T-helper 1 cell treated with Interleukin-12 subunit alpha and Interleukin-12 subunit beta and Interleukin-4 antibody, amounts not matched to agents 30 ng/mL and 1 ng/mL, for 36 hours (primary cell): ENCODE measurements at regions not wholly inside any gene's neighbourhood (a gene's known extent, or its start where the extent isn't known, plus 50 kb on each side); places are given as distances from the start of the nearest gene placed in this dataset.

Experiments
- intact Hi-C: fragments of 100-400 bp; cut with micrococcal nuclease; formaldehyde crosslinking; loops from one replicate; pipeline ENCODE4 v1.15.1; 2024

GRCh38 chr14:95466506-95466905, 49.9 kb downstream of the SYNE3 start:
- intact Hi-C loops = no loop called here

GRCh38 chr14:95465936-95466335, 50.5 kb downstream of the SYNE3 start:
- intact Hi-C loops = no loop called here

GRCh38 chr14:95465358-95465757, 51.1 kb downstream of the SYNE3 start:
- intact Hi-C loops = no loop called here

- intact Hi-C loops = loop anchor here (5.0 kb wide), 1 partner anchor 53 kb away; the partner anchor contains the start of gene SYNE3
Observed at GRCh38 chr14:95464514-95464913, 51.9 kb downstream of the SYNE3 start.

GRCh38 chr14:95464103-95464502, 52.3 kb downstream of the SYNE3 start:
- intact Hi-C loops = loop anchor here (5.0 kb wide), 1 partner anchor 53 kb away; the partner anchor contains the start of gene SYNE3

- intact Hi-C loops = loop anchor here (5.0 kb wide), 1 partner anchor 54 kb away; the partner anchor contains the start of gene SYNE3
Observed at GRCh38 chr14:95463171-95463901, 53.1 kb downstream of the SYNE3 start.

GRCh38 chr14:95462491-95462890, 54.0 kb downstream of the SYNE3 start:
- intact Hi-C loops = loop anchor here (5.0 kb wide), 1 partner anchor 55 kb away; the partner anchor contains the start of gene SYNE3

GRCh38 chr14:95460647-95461478, 55.6 kb downstream of the SYNE3 start:
- intact Hi-C loops = loop anchor here (5.0 kb wide), 1 partner anchor 56 kb away; the partner anchor contains the start of gene SYNE3

- intact Hi-C loops = no loop called here
Observed at GRCh38 chr14:95458906-95459305, 57.5 kb downstream of the SYNE3 start.

- intact Hi-C loops = no loop called here
Observed at GRCh38 chr14:95458459-95458858, 58.0 kb downstream of the SYNE3 start.

- intact Hi-C loops = no loop called here
Observed at GRCh38 chr14:95456281-95456680, 60.2 kb downstream of the SYNE3 start.

- intact Hi-C loops = no loop called here
Observed at GRCh38 chr14:95455246-95455645, 61.2 kb downstream of the SYNE3 start.

GRCh38 chr14:95453713-95453980, 62.8 kb downstream of the SYNE3 start:
- intact Hi-C loops = no loop called here

GRCh38 chr14:95452893-95453712, 63.3 kb downstream of the SYNE3 start:
- intact Hi-C loops = no loop called here

GRCh38 chr14:95452176-95452892, 64.1 kb downstream of the SYNE3 start:
- intact Hi-C loops = no loop called here

GRCh38 chr14:95449131-95449530, 67.3 kb downstream of the SYNE3 start:
- intact Hi-C loops = loop anchor here (10.0 kb wide), 2 partner anchors 236 to 326 kb away; partner anchors contain the start of gene TCL1B

- intact Hi-C loops = loop anchor here (10.0 kb wide), 2 partner anchors 238 to 328 kb away; partner anchors contain the start of gene TCL1B
Observed at GRCh38 chr14:95446470-95446869, 70.0 kb downstream of the SYNE3 start.

GRCh38 chr14:95445676-95446075, 70.8 kb downstream of the SYNE3 start:
- intact Hi-C loops = loop anchor here (10.0 kb wide), 2 partner anchors 239 to 329 kb away; partner anchors contain the start of gene TCL1B

- intact Hi-C loops = loop anchor here (10.0 kb wide), 2 partner anchors 240 to 330 kb away; partner anchors contain the start of gene TCL1B
Observed at GRCh38 chr14:95445161-95445560, 71.3 kb downstream of the SYNE3 start.
